GM19463 (cell line): ENCODE measurements at regions not wholly inside any gene's neighbourhood (a gene's known extent, or its start where the extent isn't known, plus 50 kb on each side); places are given as distances from the start of the nearest gene placed in this dataset.

Experiments used
- ATAC-seq: cut with Tn5 transposase; IDR thresholded peaks from one replicate; pipeline ENCODE4 v1.9.1; 2021; ENCODE audit warnings: mild to moderate bottlenecking, moderate library complexity; ENCODE audit not compliant: unreplicated experiment

GRCh38 chr10:88058750-88059149 lies 195.3 kb downstream of the PTEN start:
- no peak for ATAC-seq

- no peak for ATAC-seq
Observed at GRCh38 chr10:88059190-88059589, 195.8 kb downstream of the PTEN start.

GRCh38 chr10:88060762-88061161 lies 197.3 kb downstream of the PTEN start:
- ATAC-seq: no peak

- no peak for ATAC-seq
Observed at GRCh38 chr10:88062385-88062784, 199.0 kb downstream of the PTEN start.

- no peak for ATAC-seq
Observed at GRCh38 chr10:88062798-88063472, 199.5 kb downstream of the PTEN start.

GRCh38 chr10:88063861-88064557 lies 200.6 kb downstream of the PTEN start:
- no peak for ATAC-seq

- peak; percentile 51 for ATAC-seq
Observed at GRCh38 chr10:88064608-88065382, 201.4 kb downstream of the PTEN start.

- ATAC-seq: no peak
Observed at GRCh38 chr10:88065383-88066049, 202.1 kb downstream of the PTEN start.

- no peak for ATAC-seq
Observed at GRCh38 chr10:88066319-88066718, 202.9 kb downstream of the PTEN start.

GRCh38 chr10:88066876-88067275 lies 203.5 kb downstream of the PTEN start:
- ATAC-seq: no peak

- ATAC-seq: no peak
Observed at GRCh38 chr10:88067737-88068136, 204.3 kb downstream of the PTEN start.

- ATAC-seq: no peak
Observed at GRCh38 chr10:88069338-88069737, 205.9 kb downstream of the PTEN start.

- ATAC-seq: peak; percentile 64
Observed at GRCh38 chr10:88070080-88070880, 206.9 kb downstream of the PTEN start.

- ATAC-seq: no peak
Observed at GRCh38 chr10:88071879-88072278, 208.5 kb downstream of the PTEN start.

GRCh38 chr10:88073682-88074081 lies 210.3 kb downstream of the PTEN start:
- no peak for ATAC-seq

GRCh38 chr10:88074971-88075370 lies 211.5 kb downstream of the PTEN start:
- no peak for ATAC-seq

GRCh38 chr10:88076027-88076880 lies 212.8 kb downstream of the PTEN start:
- ATAC-seq: peak; percentile 62

GRCh38 chr10:88077977-88078376 lies 214.6 kb downstream of the PTEN start:
- no peak for ATAC-seq

- peak; percentile 39 for ATAC-seq
Observed at GRCh38 chr10:88080213-88080612, 216.8 kb downstream of the PTEN start.
